ENCODE measurements at regions not wholly inside any gene's neighbourhood (a gene's known extent, or its start where the extent isn't known, plus 50 kb on each side); places are given as distances from the start of the nearest gene placed in this dataset.

- H3K4me3 Mint-ChIP-seq = no peak overlapping the region
- no peaks in the 10 kb centered on the region for H3K36me3 Mint-ChIP-seq (ENCODE audit: low read depth)
- no peaks in the 10 kb centered on the region for H3K27me3 Mint-ChIP-seq
- ATAC-seq = no peak
- H3K9me3 Mint-ChIP-seq = peaks cover 22% of the 10 kb centered on the region
- DNase-seq = no peak
- H3K27ac Mint-ChIP-seq = no peak overlapping the region
- no peaks in the 10 kb centered on the region for H3K4me1 Mint-ChIP-seq
Measured at GRCh38 chr14:27409944-27410343, 812.1 kb upstream of the NOVA1 start.

- no peak overlapping the region for H3K4me3 Mint-ChIP-seq
Measured at GRCh38 chr14:27410981-27411380, 813.1 kb upstream of the NOVA1 start.

GRCh38 chr14:27427796-27428195, 830.0 kb upstream of the NOVA1 start:
- ATAC-seq = no peak
- Mint-ChIP-seq H3K27me3 (no peaks in the 10 kb centered on the region), H3K36me3 (ENCODE audit: low read depth) (no peaks in the 10 kb centered on the region), H3K27ac (no peak overlapping the region), H3K9me3 (peaks cover 12% of the 10 kb centered on the region), H3K4me3 (no peak overlapping the region), H3K4me1 (no peaks in the 10 kb centered on the region)
- DNase-seq = no peak

More at GRCh38 chr14:27410981-27411380, 813.1 kb upstream of the NOVA1 start:
- H3K4me1 Mint-ChIP-seq = no peaks in the 10 kb centered on the region
- no peaks in the 10 kb centered on the region for H3K36me3 Mint-ChIP-seq (ENCODE audit: low read depth)
- DNase-seq (no peak), ATAC-seq (no peak)
- H3K27me3 Mint-ChIP-seq = no peaks in the 10 kb centered on the region
- H3K27ac Mint-ChIP-seq = no peak overlapping the region
- H3K9me3 Mint-ChIP-seq = peaks cover 20% of the 10 kb centered on the region

- DNase-seq (no peak), ATAC-seq (no peak)
- Mint-ChIP-seq H3K9me3 (no peaks in the 10 kb centered on the region), H3K4me3 (no peak overlapping the region), H3K36me3 (ENCODE audit: low read depth) (no peaks in the 10 kb centered on the region), H3K27me3 (no peaks in the 10 kb centered on the region), H3K4me1 (no peaks in the 10 kb centered on the region), H3K27ac (no peak overlapping the region)
Measured at GRCh38 chr14:27435923-27436670, 838.3 kb upstream of the NOVA1 start.

- Mint-ChIP-seq H3K4me3 (no peak overlapping the region), H3K27me3 (no peaks in the 10 kb centered on the region), H3K9me3 (peaks cover 5% of the 10 kb centered on the region), H3K36me3 (ENCODE audit: low read depth) (no peaks in the 10 kb centered on the region), H3K27ac (no peak overlapping the region), H3K4me1 (no peaks in the 10 kb centered on the region)
- ATAC-seq (no peak), DNase-seq (no peak)
Measured at GRCh38 chr14:27484633-27485032, 886.8 kb upstream of the NOVA1 start.

GRCh38 chr14:27485193-27485592, 887.4 kb upstream of the NOVA1 start:
- Mint-ChIP-seq H3K4me3 (no peak overlapping the region), H3K4me1 (no peaks in the 10 kb centered on the region), H3K27me3 (no peaks in the 10 kb centered on the region), H3K36me3 (ENCODE audit: low read depth) (no peaks in the 10 kb centered on the region), H3K9me3 (peaks cover 5% of the 10 kb centered on the region), H3K27ac (no peak overlapping the region)
- ATAC-seq = no peak
- no peak for DNase-seq

GRCh38 chr14:27506272-27506671, 908.4 kb upstream of the NOVA1 start:
- ATAC-seq (no peak), DNase-seq (no peak)
- no peaks in the 10 kb centered on the region for H3K27me3 Mint-ChIP-seq
- no peak overlapping the region for H3K27ac Mint-ChIP-seq
- peaks cover 31% of the 10 kb centered on the region for H3K9me3 Mint-ChIP-seq
- no peak overlapping the region for H3K4me3 Mint-ChIP-seq
- no peaks in the 10 kb centered on the region for H3K4me1 Mint-ChIP-seq
- H3K36me3 Mint-ChIP-seq (ENCODE audit: low read depth) = no peaks in the 10 kb centered on the region

GRCh38 chr14:27528328-27528727, 930.5 kb upstream of the NOVA1 start:
- ATAC-seq (no peak), DNase-seq (no peak)
- H3K27ac Mint-ChIP-seq = no peak overlapping the region
- H3K36me3 Mint-ChIP-seq (ENCODE audit: low read depth) = no peaks in the 10 kb centered on the region
- H3K27me3 Mint-ChIP-seq = no peaks in the 10 kb centered on the region
- no peak overlapping the region for H3K4me3 Mint-ChIP-seq
- peaks cover 30% of the 10 kb centered on the region for H3K9me3 Mint-ChIP-seq
- no peaks in the 10 kb centered on the region for H3K4me1 Mint-ChIP-seq

GRCh38 chr14:27536748-27537147, 938.9 kb upstream of the NOVA1 start:
- H3K27me3 Mint-ChIP-seq = no peaks in the 10 kb centered on the region
- peaks cover 19% of the 10 kb centered on the region for H3K9me3 Mint-ChIP-seq
- H3K36me3 Mint-ChIP-seq (ENCODE audit: low read depth) = no peaks in the 10 kb centered on the region
- no peak overlapping the region for H3K4me3 Mint-ChIP-seq
- ATAC-seq (no peak), DNase-seq (no peak)
- no peak overlapping the region for H3K27ac Mint-ChIP-seq
- H3K4me1 Mint-ChIP-seq = no peaks in the 10 kb centered on the region

- Mint-ChIP-seq H3K4me3 (no peak overlapping the region), H3K27ac (no peak overlapping the region), H3K27me3 (no peaks in the 10 kb centered on the region), H3K4me1 (no peaks in the 10 kb centered on the region), H3K9me3 (peaks cover 40% of the 10 kb centered on the region), H3K36me3 (ENCODE audit: low read depth) (no peaks in the 10 kb centered on the region)
- DNase-seq (no peak), ATAC-seq (no peak)
Measured at GRCh38 chr14:27546111-27546510, 948.3 kb upstream of the NOVA1 start.

GRCh38 chr14:27553790-27554189, 956.0 kb upstream of the NOVA1 start:
- Mint-ChIP-seq H3K4me3 (no peak overlapping the region), H3K27me3 (no peaks in the 10 kb centered on the region), H3K4me1 (no peaks in the 10 kb centered on the region), H3K9me3 (peaks cover 4% of the 10 kb centered on the region), H3K27ac (no peak overlapping the region), H3K36me3 (ENCODE audit: low read depth) (no peaks in the 10 kb centered on the region)
- DNase-seq (no peak), ATAC-seq (no peak)

GRCh38 chr14:27557445-27557844, 959.6 kb upstream of the NOVA1 start:
- no peak for DNase-seq
- Mint-ChIP-seq H3K36me3 (ENCODE audit: low read depth) (no peaks in the 10 kb centered on the region), H3K4me3 (no peak overlapping the region), H3K27me3 (no peaks in the 10 kb centered on the region), H3K27ac (no peak overlapping the region), H3K4me1 (no peaks in the 10 kb centered on the region), H3K9me3 (peaks cover 6% of the 10 kb centered on the region)
- ATAC-seq = no peak

GRCh38 chr14:27559848-27560247, 962.0 kb upstream of the NOVA1 start:
- Mint-ChIP-seq H3K27ac (no peak overlapping the region), H3K4me3 (no peak overlapping the region), H3K9me3 (peaks cover 6% of the 10 kb centered on the region), H3K36me3 (ENCODE audit: low read depth) (no peaks in the 10 kb centered on the region), H3K4me1 (no peaks in the 10 kb centered on the region), H3K27me3 (no peaks in the 10 kb centered on the region)
- no peak for DNase-seq
- ATAC-seq = no peak

GRCh38 chr14:27566843-27567382, 969.1 kb upstream of the NOVA1 start:
- Mint-ChIP-seq H3K27me3 (no peaks in the 10 kb centered on the region), H3K9me3 (peaks cover 9% of the 10 kb centered on the region), H3K4me3 (no peak overlapping the region), H3K36me3 (ENCODE audit: low read depth) (no peaks in the 10 kb centered on the region), H3K4me1 (no peaks in the 10 kb centered on the region), H3K27ac (no peak overlapping the region)
- DNase-seq (no peak), ATAC-seq (no peak)

GRCh38 chr14:27573018-27573417, 975.2 kb upstream of the NOVA1 start:
- no peak overlapping the region for H3K4me3 Mint-ChIP-seq
- H3K36me3 Mint-ChIP-seq (ENCODE audit: low read depth) = no peaks in the 10 kb centered on the region
- no peak for DNase-seq
- no peaks in the 10 kb centered on the region for H3K27me3 Mint-ChIP-seq
- H3K4me1 Mint-ChIP-seq = no peaks in the 10 kb centered on the region
- ATAC-seq = no peak
- peaks cover 30% of the 10 kb centered on the region for H3K9me3 Mint-ChIP-seq
- no peak overlapping the region for H3K27ac Mint-ChIP-seq
